HuH-7.5 (cell line): ENCODE measurements at regions not wholly inside any gene's neighbourhood (a gene's known extent, or its start where the extent isn't known, plus 50 kb on each side); places are given as distances from the start of the nearest gene placed in this dataset.
"Not testable (repeated sequence)": the region's sequence is repeated elsewhere in the genome, so short reads cannot be mapped to it uniquely, and the experiment has no call there.

Experiments used
- DNase-seq: peaks from one replicate; pipeline ENCODE4 v3.0.0; 2011; ENCODE audit warnings: low spot score

DNA sequence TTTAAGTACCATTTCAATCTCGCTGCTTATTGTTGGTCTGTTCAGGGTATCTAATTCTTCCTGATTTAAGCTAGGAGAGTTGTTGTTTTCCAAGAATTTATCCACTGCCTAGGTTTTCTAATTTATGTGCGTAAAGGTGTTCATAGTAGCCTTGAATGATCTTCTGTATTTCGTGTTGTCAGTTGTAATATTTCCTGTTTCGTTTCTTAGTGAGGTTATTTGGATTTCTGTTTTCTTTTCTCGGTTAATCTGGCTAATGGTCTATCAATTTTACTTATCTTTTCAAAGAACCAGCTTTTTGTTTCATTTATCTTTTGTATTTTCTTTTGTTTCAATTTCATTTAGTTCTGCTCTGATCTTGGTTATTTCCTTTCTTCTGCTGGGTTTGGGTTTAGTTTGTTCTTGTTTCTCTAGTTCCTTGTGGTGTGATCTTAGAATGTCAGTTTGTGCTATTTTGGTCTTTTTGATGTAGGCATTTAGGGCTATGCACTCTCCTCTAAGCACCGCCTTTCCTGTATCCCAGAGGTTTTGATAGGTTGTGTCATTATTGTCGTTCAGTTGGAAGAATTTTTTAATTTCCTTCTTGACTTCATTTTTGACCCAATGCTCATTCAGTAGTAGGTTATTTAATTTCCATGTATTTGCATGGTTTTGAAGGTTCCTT is 92.5 kb upstream of the CSRP2 start:
- not testable (repeated sequence) for DNase-seq

- DNase-seq = no peak
These were observed 88.5 kb upstream of the CSRP2 start for GRCh38 chr12:76967181-76967885.

GRCh38 chr12:76964784-76965571 is 86.2 kb upstream of the CSRP2 start:
- DNase-seq = no peak

DNA sequence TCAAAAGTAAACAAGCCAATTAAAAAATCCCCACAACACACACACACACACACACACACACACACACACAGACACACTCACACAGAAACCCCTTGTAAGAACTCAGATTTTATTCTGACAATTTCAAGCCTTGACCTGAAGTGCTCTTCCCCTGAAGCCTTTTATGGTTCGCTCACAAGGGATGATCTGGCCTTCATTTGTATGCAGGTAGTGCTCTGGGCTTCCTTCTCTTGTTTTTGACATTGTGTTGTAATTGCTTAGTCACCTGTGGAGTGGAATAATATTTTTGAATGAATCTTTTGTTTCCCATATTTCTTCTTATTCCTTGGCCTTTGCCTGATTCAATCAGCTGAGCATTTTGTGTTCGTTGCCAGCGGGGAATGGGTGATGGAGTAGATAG is 83.3 kb upstream of the CSRP2 start:
- no peak for DNase-seq

GRCh38 chr12:76957301-76957700 is 78.5 kb upstream of the CSRP2 start:
- DNase-seq = no peak

- peak; percentile 12 for DNase-seq
These were observed 74.2 kb upstream of the CSRP2 start for GRCh38 chr12:76952995-76953394.

DNA sequence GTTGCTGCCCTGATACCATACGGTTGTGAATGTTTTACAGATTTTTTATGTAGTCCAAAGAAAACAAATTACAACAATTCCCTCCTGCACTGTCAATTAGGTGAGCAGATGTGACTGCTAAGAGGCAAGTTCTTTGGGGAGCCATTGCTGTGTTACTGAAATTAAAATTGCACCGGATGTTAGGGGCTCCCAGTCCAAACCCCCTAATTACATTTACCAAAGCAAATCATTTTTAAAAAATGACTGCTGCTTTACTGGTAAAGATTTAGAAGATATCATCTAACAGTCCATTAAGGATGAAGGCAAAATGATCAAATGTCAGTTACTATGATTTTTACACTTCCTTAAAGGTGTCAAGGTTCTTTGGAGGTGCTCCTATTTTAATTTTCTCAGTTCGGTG is 70.1 kb upstream of the CSRP2 start:
- DNase-seq = no peak

DNA sequence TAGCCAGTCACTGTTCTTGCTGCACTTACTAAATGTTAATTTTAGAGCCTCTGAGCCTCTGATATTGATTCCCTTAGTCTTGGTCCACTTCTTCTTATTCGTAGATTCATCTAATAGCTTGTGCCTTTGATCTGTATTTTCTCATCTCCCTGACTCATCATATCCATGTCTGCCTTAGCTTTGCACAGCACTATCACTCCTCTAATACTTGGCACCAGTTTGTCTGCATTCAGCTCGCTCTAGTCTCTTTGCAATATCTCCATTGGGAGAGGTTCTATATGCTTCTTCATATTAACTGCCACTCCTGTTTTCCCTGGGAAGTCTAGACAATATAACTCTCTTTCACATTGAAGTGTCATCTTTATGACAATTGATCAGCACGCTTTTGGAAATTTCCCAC is 68.5 kb upstream of the CSRP2 start:
- no peak for DNase-seq

DNA sequence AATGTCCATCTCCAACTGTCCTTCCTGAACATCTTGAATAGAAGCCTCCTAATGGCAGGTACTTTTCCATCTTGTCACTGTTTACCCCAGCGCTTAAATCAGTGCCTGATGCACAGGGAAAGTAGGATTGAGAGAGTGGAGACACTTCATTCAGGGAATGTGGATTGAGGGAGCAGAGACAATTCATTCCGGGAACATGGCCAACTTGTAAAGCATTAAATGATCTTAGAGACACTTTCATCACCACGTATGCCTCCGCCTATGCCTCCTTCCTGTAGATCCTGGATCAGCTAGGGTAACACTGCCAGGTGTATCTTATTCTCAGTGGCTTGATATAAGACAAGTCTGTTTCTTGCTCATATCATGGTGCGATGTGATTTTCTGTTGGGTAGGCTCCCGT is 67.6 kb upstream of the CSRP2 start:
- DNase-seq = no peak

DNA sequence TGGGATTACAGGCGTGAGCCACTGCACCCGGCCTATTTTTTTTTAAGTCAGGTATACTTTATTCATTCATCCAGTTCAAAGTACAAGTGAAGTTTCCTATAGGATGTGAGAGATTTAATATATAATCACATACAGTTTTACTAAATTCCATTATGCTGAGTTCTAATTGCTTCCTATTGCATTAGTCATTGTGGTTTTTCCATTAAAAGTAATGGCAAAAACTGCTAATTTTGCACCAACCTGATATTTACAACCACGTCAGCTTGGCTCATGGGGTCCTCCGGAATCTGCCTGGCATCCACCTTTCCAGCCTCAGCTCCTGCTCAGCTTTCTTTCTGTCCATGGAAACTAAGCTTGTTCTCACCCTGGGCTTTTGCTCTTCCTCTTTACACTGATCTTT is 67.0 kb upstream of the CSRP2 start:
- DNase-seq = no peak

DNA sequence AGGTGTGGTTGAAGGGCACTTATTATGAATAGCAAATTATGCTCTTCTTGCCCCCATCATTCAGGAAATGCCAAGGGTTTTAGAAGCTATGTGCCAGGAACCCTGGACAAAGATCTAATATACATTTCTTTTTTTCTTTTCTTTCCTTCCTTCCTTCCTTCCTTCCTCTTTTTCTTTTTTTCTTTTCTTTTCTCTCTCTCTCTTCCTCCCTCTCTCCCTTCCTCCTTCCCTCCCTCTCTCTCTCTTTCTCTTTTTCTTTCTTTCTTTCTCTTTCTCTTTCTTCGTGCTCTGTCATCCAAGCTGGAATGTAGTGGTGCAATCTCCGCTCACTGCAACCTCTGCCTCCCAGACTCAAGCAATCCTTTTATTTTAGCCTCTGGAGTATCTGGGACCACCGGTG is 66.1 kb upstream of the CSRP2 start:
- no peak for DNase-seq

DNA sequence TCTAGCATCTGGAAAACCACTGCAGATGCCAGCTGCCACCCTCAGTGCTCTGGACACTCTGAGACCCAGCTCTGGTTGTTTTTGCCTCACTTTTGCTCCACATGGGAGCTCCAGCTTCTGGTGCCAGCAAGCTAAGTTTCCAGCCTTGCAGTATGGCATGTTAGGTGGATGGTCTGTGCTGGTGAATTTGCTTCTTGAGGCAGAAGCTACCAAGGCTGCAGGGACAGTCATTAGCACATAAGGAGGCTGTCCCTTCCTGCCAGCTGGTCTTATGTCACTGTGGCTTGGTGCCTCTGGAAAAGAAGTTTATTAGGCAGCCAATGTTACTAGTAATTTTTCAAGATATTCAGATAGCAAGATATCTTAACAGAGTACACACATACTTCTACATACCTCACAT is 64.2 kb upstream of the CSRP2 start:
- no peak for DNase-seq

DNA sequence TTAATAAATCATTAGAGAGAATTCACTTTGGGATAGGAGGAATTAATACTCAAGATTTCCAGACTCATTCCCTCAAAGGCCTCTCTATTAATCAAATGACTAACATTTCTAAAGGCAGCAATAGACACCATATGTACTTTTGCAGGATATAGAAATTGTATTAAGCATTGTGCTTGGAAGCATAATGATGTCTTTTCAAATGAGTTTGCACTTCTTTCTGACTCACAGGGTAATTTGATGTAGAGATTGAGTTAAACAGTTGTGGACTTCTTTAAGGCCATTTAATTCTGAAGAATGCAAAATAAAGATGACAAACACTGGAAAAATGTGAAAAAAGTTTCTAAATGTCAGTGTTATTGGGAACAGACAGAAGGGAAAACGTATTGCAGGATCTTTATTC is 63.4 kb upstream of the CSRP2 start:
- DNase-seq = no peak

GRCh38 chr12:76940671-76941445 is 62.0 kb upstream of the CSRP2 start:
- no peak for DNase-seq

DNA sequence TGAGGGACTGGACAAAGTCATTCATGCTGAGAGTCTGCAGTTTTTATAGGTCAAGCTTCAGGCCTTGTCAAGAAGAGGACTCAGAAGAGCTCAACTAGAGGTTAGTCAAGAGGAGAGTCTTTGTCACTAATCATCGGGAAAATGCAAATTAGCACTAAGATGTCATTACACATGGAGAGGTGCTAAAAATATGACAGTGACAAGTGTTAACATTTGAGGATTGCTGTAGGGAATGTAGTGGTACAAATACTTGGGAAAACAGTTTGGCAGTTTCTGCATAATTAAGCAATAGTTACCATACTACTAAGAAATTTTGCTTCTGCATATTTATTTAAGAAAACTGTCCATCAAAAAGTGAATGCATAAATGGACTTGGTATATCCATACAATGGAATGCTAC is 60.9 kb upstream of the CSRP2 start:
- no peak for DNase-seq

DNA sequence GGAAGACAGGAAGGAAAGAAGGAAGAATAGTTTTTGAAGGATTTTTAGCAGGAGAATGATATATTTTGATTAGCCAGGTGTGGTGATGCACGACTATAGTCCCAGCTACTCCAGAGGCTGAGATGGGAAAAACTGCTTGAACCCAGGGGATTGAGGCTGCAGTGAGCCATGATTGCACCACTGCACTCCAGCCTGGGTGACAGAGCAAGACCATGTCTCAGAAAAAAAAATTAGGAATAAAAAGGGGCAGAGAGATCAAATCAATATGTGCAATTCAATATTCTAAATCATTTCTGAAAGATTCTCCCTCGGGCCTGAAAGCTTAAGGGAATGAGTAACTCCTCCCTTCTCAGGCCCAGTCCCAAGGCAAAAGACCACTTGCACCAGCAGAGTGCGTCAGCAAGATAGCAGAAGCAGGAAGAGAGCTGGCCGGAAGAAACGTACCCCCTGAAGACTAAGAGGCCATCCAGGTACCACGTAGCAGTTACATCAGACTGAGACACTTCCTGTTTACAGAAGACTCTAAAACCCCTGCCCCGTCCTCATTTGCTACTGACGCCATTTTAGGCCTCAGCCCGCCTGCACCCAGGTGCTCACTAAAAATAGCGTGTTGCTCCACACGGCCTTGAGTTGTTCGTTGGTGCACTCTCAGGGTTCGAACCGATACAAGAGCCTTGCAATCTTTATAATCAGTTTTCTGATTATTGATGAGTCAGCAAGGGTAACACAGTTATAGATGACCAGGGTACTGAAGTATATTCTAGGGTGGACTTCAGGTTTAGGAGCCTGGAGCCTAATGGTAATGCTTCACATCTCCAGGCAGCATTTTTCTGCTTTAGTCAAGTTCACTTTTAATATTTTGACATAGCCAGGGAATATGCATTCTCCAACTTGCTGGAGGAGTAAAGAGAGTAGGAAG is 57.7 kb upstream of the CSRP2 start:
- DNase-seq = no peak

- not testable (repeated sequence) for DNase-seq
These were observed 54.6 kb upstream of the CSRP2 start for GRCh38 chr12:76933392-76933791.

DNA sequence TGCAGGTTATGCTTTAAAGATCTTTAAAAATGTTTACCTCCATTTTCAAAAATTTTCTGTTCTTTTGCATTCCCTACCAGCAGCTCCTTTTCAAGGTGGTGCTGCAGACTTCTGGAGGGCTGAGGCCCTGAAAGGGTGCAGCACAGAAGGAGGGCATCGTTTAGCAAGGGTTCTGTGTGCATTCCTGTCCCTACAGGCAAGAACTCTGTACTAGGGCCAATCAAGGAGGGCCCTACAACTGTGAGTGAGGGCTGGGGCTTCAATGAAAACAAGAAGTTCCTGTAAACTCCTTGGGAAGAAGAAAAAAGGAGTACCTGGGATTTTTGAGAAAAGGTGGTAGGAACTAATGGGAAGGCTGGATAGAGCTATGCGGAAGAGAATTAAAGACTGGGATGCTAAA is 50.7 kb upstream of the CSRP2 start:
- no peak for DNase-seq
